Endothelial cell of umbilical vein (primary cell): ENCODE measurements at regions not wholly inside any gene's neighbourhood (a gene's known extent, or its start where the extent isn't known, plus 50 kb on each side); places are given as distances from the start of the nearest gene placed in this dataset.
"Not testable (repeated sequence)": the region's sequence is repeated elsewhere in the genome, so short reads cannot be mapped to it uniquely, and the experiment has no call there.

Source experiments
- FOS ChIP-seq: IDR thresholded peaks from 2 replicates; pipeline ENCODE4 v1.6.1; 2011; ENCODE audit warnings: mild to moderate bottlenecking, low read length, moderate library complexity, borderline replicate concordance; ENCODE audit not compliant: insufficient read depth
- MYC ChIP-seq: IDR thresholded peaks from one replicate; pipeline ENCODE4 v1.6.1; 2011; ENCODE audit warnings: mild to moderate bottlenecking, low read depth, low read length
- POLR2A ChIP-seq: IDR thresholded peaks from 2 replicates; pipeline ENCODE4 v1.6.1; 2012; ENCODE audit warnings: low read depth, mild to moderate bottlenecking, control low read depth, low read length
- POLR2AphosphoS5 ChIP-seq: IDR thresholded peaks from 2 replicates; pipeline ENCODE4 v1.6.1; 2012; ENCODE audit warnings: low read depth, mild to moderate bottlenecking, control low read depth, low read length, moderate library complexity; ENCODE audit not compliant: insufficient read depth
- TF ChIP-seq, protein P1 (sequence below), 2 donors: IDR thresholded peaks; 1 replicate in 1 of 2; 2 replicates in 1 of 2; pipeline ENCODE4 v1.5.1; 2011; ENCODE audit warnings: low read length in 2 of 2, mild to moderate bottlenecking in 2 of 2, moderate library complexity in 2 of 2, control low read depth in 1 of 2, inconsistent platforms in 1 of 2, low read depth in 1 of 2; ENCODE audit not compliant: insufficient read depth in 1 of 2; ENCODE audit errors: extremely low read depth in 1 of 2
- TF ChIP-seq, protein P2 (sequence below): IDR thresholded peaks from 2 replicates; pipeline ENCODE4 v1.6.1; 2011; ENCODE audit not compliant: insufficient read depth, insufficient read length

- TF ChIP-seq, protein P1, sequence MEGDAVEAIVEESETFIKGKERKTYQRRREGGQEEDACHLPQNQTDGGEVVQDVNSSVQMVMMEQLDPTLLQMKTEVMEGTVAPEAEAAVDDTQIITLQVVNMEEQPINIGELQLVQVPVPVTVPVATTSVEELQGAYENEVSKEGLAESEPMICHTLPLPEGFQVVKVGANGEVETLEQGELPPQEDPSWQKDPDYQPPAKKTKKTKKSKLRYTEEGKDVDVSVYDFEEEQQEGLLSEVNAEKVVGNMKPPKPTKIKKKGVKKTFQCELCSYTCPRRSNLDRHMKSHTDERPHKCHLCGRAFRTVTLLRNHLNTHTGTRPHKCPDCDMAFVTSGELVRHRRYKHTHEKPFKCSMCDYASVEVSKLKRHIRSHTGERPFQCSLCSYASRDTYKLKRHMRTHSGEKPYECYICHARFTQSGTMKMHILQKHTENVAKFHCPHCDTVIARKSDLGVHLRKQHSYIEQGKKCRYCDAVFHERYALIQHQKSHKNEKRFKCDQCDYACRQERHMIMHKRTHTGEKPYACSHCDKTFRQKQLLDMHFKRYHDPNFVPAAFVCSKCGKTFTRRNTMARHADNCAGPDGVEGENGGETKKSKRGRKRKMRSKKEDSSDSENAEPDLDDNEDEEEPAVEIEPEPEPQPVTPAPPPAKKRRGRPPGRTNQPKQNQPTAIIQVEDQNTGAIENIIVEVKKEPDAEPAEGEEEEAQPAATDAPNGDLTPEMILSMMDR (IDR thresholded peaks at IDR 0.05; ENCODE audit: extremely low read depth in 1 of 2, insufficient read depth in 1 of 2, low read depth in 1 of 2, low read length in 2 of 2): not testable (repeated sequence)
- TF ChIP-seq POLR2A, MYC, POLR2AphosphoS5, FOS: not testable (repeated sequence)
- TF ChIP-seq, protein P2, sequence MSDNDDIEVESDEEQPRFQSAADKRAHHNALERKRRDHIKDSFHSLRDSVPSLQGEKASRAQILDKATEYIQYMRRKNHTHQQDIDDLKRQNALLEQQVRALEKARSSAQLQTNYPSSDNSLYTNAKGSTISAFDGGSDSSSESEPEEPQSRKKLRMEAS: not testable (repeated sequence)
Measured at GRCh38 chr6:93173573-93173972, 245.8 kb downstream of the EPHA7 start.
